HAP-1 (cell line): ENCODE measurements at regions not wholly inside any gene's neighbourhood (a gene's known extent, or its start where the extent isn't known, plus 50 kb on each side); places are given as distances from the start of the nearest gene placed in this dataset.

Source experiments
- DNase-seq, 2 experiments: peaks; one replicate each; pipeline ENCODE4 v3.0.0-alpha.2; 2016 to 2020; ENCODE audit warnings: low spot score in 2 of 2
- H3K27me3 ChIP-seq: fragments of 250-450 bp; sonication (Bioruptor Pico); 2 replicates; pipeline ENCODE4 v1.5.1; 2020; ENCODE audit warnings: low read depth, mild to moderate bottlenecking, moderate library complexity
- H3K36me3 ChIP-seq: fragments of 250-450 bp; sonication (Bioruptor Pico); replicated peaks from 2 replicates; pipeline ENCODE4 v1.5.1; 2020; ENCODE audit warnings: mild to moderate bottlenecking
- H3K4me1 ChIP-seq: fragments of 250-450 bp; sonication (Bioruptor Pico); 2 replicates; pipeline ENCODE4 v1.5.1; 2020; ENCODE audit warnings: mild to moderate bottlenecking
- H3K4me3 ChIP-seq: fragments of 250-450 bp; sonication (Bioruptor Pico); 2 replicates; pipeline ENCODE4 v1.5.1; 2020; ENCODE audit warnings: mild to moderate bottlenecking, moderate library complexity
- H3K9me3 ChIP-seq: fragments of 250-450 bp; sonication (Bioruptor Pico); 2 replicates; pipeline ENCODE4 v1.5.1; 2020; ENCODE audit warnings: mild to moderate bottlenecking, moderate library complexity
- in situ Hi-C: fragments of 300-500 bp; cut with MboI; formaldehyde crosslinking; loops from 3 replicates; pipeline ENCODE4 v1.14.3; 2020; ENCODE audit warnings: low sequenced_read_pairs, inconsistent platforms, mixed read lengths

DNA sequence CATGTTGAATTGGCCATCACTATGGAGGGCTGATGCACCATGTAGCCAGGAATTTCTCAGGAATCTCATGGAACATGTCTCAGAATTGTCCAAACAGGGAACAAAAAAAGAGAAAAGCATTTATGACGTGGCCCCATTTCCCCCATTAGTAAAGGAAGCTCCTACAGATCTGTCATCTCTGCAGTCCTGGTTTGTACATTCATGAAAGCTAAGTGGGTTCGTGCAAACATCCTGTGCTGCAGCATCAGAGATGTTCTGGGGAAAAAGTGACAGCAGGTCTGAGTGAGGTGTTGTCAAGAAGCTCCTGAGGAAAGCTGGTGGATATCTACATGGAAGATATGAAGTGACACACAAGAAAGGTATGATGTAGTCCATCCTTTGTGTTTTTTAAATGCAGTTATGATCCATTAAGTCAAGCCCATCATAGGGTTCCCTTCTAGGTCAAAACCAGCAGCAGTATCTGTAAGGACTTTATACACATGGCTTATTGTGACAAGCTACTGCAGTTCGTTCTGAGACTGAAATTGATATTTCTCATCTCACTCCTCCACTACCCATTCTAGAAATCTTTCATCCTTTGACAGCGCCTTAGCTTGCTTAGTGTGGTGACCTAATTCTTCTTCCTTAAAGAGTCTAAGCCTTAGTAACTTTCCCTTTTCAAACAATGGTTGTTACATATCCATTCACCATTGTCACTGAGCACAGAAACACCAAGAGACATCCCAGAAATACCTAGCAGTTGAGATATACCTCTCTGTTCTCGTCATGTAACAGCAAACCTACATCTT, 200.0 kb upstream of the TCF21 start:
- H3K9me3 ChIP-seq = no peaks in the 10 kb centered on the region
- DNase-seq = no peak
- peaks cover 2% of the 10 kb centered on the region for H3K27me3 ChIP-seq
- in situ Hi-C loops = no loop called here
- no peaks in the 10 kb centered on the region for H3K4me1 ChIP-seq
- no peak overlapping the region for H3K4me3 ChIP-seq
- no peaks in the 10 kb centered on the region for H3K36me3 ChIP-seq

DNA sequence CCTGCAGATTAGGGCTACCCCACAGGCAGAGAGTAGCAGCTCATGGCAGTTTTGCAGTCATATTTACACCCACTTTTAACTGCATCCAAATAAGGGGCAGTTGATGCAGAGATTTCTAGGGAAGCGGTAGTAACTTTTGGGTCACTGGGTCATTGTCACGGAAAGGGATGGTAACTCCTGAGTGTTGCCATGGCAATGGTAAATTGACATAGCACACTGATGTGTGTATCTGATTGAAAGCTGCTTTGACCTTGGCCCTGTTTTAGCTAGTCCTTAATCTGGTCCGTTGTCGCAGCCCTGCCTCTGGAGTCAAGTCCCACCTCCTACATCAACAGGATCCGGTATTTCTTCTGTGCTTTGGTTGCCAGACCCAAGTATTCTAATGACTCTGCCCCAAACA, 199.1 kb upstream of the TCF21 start:
- H3K27me3 ChIP-seq = peaks cover 2% of the 10 kb centered on the region
- DNase-seq = no peak
- in situ Hi-C loops = no loop called here
- no peaks in the 10 kb centered on the region for H3K4me1 ChIP-seq
- no peaks in the 10 kb centered on the region for H3K9me3 ChIP-seq
- no peaks in the 10 kb centered on the region for H3K36me3 ChIP-seq
- no peak overlapping the region for H3K4me3 ChIP-seq

DNA sequence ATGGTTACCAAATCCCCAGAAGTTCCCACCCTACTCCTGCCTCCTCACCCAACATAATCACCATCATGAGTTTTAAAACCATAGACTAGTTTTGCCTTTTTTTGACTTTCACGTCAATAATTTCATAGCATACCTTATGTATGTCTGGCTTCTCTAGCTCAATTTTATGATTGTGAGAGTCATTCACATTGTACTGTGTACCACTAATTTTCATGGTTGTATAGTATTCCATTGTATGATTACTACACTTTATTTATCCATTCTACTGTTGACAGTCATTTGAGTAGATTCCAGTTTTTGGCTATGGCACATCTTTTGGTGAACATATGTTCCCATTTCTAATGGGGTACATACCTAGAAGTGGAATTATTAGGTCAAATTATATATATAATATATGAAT, 195.3 kb upstream of the TCF21 start:
- no peak for DNase-seq
- H3K27me3 ChIP-seq = no peaks in the 10 kb centered on the region; the same call in 1 of the 2 replicates
- in situ Hi-C loops = no loop called here
- H3K9me3 ChIP-seq = no peaks in the 10 kb centered on the region
- H3K4me3 ChIP-seq = no peak overlapping the region
- H3K4me1 ChIP-seq = no peaks in the 10 kb centered on the region
- no peaks in the 10 kb centered on the region for H3K36me3 ChIP-seq

DNA sequence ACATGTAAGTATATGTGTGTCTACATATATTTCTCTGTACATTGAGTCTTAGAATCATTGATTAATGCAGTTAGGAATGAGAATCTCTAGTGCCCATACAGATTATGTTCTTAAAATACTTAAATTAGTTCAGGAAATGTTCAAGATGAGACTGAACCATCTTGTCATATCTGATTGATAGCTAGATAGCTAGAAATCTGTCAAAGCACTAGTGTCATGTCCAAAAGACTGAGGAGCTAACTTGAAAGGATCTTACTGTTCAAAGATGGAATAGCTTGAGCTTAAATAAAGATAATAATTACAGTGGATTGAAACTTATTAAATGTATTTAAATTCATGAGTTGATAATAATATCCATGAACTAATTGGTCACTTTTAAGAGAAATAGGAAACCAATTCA, 191.7 kb upstream of the TCF21 start:
- in situ Hi-C loops = no loop called here
- Histone ChIP-seq H3K36me3 (no peaks in the 10 kb centered on the region), H3K9me3 (no peaks in the 10 kb centered on the region), H3K4me3 (no peak overlapping the region), H3K4me1 (no peaks in the 10 kb centered on the region), H3K27me3 (no peaks in the 10 kb centered on the region)
- no peak for DNase-seq

DNA sequence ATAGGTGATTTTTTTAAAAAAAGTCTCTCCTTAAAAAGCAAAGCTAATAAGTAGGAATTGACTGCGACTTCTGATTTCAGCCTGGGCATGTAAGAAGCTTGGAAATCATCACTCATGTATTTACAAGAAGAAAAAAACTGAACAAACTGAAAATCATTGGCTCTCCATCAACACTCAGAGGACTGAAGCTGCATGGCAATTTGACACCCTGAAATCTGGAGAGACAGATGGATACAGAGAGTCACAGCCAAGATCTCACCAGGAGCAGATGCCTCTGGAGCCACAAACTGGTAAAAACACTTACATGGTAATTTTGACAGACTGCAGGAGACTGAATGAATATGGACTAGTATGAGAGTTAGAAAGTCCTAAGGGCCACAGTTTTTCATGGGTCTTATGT, 191.2 kb upstream of the TCF21 start:
- H3K4me1 ChIP-seq = no peaks in the 10 kb centered on the region
- in situ Hi-C loops = no loop called here
- H3K4me3 ChIP-seq = no peak overlapping the region
- no peaks in the 10 kb centered on the region for H3K36me3 ChIP-seq
- DNase-seq = no peak
- H3K9me3 ChIP-seq = no peaks in the 10 kb centered on the region
- H3K27me3 ChIP-seq = no peaks in the 10 kb centered on the region

DNA sequence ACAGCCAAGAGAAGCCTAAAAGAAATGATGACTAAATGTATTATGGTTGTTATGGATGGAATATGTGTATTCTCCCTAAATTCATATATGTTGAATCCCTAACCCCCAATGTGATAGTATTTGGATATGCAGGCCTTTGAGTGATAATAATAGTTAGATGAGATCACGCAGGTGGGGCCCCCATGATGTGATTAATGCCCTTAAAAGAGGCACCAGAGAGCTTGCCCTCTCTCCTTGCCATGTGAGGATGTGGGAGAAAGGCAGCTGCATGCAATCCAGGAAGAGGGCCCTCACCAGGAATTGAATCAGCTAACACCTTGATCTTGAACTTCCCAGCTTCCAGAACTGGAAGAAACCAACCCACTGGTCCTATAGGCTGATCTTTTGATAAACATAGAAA, 190.6 kb upstream of the TCF21 start:
- no peaks in the 10 kb centered on the region for H3K36me3 ChIP-seq
- in situ Hi-C loops = no loop called here
- DNase-seq = no peak
- H3K4me3 ChIP-seq = no peak overlapping the region
- H3K27me3 ChIP-seq = no peaks in the 10 kb centered on the region
- H3K9me3 ChIP-seq = no peaks in the 10 kb centered on the region
- no peaks in the 10 kb centered on the region for H3K4me1 ChIP-seq

DNA sequence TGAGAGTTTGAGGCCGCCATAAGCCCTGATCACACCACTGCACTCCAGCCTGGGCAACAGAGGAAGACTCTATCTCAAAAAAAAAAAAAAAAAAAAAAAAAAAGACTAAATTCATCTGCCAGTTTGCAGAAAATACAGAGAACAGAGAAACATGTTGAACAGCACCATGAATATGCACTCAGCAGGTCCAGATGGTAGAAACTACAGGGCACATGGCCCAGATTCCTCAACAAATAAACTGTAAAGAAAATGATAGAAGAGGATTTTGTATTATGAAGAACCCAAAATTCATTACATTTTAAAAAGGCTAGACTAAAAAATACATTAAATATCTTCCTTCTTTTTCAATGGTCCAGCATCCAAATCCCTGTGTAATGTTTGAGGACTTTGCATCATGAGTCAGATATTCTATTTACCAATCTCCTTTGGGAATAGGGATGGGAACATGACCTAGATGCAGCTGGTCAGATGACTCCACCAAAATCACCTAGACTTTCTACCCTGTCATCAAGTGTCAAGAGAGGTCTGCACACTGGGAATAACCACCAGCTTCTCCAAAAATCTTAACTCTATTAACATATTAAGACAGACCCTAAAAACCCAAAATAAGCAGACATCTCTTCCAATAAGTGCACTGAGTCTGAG, 189.1 kb upstream of the TCF21 start:
- in situ Hi-C loops = no loop called here
- H3K27me3 ChIP-seq = no peaks in the 10 kb centered on the region
- no peaks in the 10 kb centered on the region for H3K9me3 ChIP-seq
- no peaks in the 10 kb centered on the region for H3K36me3 ChIP-seq
- H3K4me3 ChIP-seq = no peak overlapping the region
- H3K4me1 ChIP-seq = no peaks in the 10 kb centered on the region
- no peak for DNase-seq

DNA sequence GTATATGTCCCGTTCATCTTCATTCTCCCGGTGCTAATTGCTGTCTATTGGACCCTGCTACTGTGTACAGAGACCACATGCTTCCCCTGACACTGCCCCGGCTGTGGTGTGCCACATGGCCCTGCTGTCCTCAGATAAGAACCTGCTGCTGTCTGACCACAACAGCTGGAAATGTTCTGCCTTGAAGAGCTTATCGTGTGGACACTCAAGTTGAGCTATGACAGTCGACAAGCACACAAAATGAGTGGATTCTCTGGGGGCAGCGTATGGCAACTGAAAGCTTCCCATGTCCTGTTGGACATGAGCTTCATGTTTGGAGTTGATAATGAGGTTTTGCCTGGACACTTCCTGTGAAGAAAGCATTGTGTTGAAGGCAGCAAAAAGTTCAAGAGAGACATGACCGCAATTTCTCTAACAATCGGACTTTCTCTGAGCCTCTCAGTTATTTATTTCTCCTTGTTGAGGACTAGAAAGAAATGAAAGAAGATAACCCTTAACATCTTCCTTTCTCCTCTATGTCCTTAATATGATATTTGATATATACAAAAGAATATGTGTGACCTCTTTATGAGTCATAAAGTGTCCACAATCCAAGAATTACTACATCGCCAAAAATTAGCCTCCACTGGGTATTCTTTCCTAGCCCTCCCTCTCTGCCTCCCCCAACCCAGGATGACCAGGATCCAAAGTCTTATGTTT, 187.1 kb upstream of the TCF21 start:
- in situ Hi-C loops = no loop called here
- H3K36me3 ChIP-seq = no peaks in the 10 kb centered on the region
- DNase-seq = no peak

DNA sequence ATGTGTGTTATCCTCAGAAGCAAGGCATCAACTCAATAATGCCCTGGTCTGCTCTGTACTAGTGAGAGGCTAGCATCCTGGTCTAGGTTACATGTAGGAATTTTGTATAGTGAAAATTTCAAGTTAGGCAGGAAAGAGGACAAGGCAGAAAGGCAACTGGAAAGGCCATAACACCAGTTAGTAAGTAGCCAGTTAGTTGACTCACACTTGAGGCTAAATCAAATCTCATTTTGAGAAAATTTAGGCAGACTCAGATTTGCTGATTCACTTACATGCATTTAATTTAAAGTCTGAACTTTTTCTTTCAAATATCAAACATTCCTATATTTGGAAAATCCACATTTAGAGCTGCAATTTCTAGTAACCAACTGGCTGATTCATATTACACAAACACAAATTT, 184.5 kb upstream of the TCF21 start:
- no peak for DNase-seq
- Histone ChIP-seq H3K4me1 (no peaks in the 10 kb centered on the region), H3K9me3 (no peaks in the 10 kb centered on the region), H3K36me3 (no peaks in the 10 kb centered on the region), H3K4me3 (no peak overlapping the region), H3K27me3 (no peaks in the 10 kb centered on the region)
- in situ Hi-C loops = no loop called here

More for the DNA sequence above, 187.1 kb upstream of the TCF21 start:
- Histone ChIP-seq H3K4me3 (no peak overlapping the region), H3K4me1 (no peaks in the 10 kb centered on the region), H3K27me3 (no peaks in the 10 kb centered on the region), H3K9me3 (no peaks in the 10 kb centered on the region)

DNA sequence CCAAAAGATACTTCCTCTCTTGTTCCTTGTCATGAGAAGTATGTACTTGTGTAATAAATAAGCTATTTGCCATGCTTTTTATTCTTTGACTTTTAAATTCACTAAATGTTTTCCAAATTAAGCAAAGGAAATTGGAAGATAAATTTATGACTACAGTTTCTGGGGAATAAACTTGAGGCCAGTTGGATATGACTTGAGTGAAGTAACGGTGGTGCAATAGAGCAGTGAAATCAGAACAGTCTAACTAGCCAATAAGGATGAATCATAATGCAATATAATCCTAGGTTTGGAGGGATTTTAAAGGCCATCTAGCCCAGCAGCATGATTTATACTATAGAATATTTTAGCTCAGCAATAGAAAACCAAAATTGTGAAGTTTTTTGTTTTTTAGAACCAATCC, 183.8 kb upstream of the TCF21 start:
- H3K27me3 ChIP-seq = no peaks in the 10 kb centered on the region
- DNase-seq = no peak
- no peaks in the 10 kb centered on the region for H3K9me3 ChIP-seq
- in situ Hi-C loops = no loop called here
- H3K4me3 ChIP-seq = no peak overlapping the region
- no peaks in the 10 kb centered on the region for H3K36me3 ChIP-seq
- H3K4me1 ChIP-seq = no peaks in the 10 kb centered on the region

DNA sequence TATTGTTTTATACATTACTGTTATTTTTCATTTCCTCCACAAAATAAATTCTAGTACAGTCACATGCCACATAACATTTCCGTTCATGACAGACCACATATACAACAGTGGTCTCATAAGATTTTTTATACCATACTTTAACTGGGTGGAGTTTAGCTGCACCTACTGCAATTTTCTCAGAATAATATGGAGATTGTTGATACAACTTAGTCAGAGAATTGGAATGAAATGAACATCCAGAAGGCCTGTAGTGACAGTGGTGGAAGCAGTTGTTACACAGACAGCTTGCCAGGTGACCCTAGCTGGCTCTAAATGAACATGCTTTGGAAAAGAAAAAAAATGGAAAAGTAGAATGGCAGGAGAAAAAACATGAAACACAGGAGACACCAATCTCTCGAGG, 183.2 kb upstream of the TCF21 start:
- Histone ChIP-seq H3K36me3 (no peaks in the 10 kb centered on the region), H3K4me3 (no peak overlapping the region), H3K4me1 (no peaks in the 10 kb centered on the region), H3K27me3 (no peaks in the 10 kb centered on the region), H3K9me3 (no peaks in the 10 kb centered on the region)
- in situ Hi-C loops = no loop called here
- DNase-seq = no peak

DNA sequence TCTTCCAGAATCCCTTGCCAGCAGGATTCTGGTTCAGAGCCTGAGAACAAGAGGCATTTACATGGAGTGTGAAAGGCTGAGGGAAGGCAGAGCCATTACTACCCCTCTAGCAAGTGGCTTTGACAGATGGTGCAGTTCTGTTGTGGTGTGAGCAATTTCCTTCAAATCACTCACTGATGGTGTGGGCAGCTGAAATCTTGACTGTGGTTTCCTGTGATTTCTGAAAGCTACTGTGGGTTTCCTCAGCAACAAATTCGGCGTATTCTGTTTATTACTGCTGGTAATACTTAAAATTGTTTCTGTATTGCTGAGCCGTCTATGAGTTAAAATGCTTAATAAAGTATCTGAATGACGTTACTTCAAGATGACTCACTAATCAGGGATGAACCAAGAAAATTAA, 181.5 kb upstream of the TCF21 start:
- DNase-seq = no peak
- H3K4me3 ChIP-seq = no peak overlapping the region
- no peaks in the 10 kb centered on the region for H3K27me3 ChIP-seq
- no peaks in the 10 kb centered on the region for H3K4me1 ChIP-seq
- no peaks in the 10 kb centered on the region for H3K9me3 ChIP-seq
- in situ Hi-C loops = no loop called here
- no peaks in the 10 kb centered on the region for H3K36me3 ChIP-seq

DNA sequence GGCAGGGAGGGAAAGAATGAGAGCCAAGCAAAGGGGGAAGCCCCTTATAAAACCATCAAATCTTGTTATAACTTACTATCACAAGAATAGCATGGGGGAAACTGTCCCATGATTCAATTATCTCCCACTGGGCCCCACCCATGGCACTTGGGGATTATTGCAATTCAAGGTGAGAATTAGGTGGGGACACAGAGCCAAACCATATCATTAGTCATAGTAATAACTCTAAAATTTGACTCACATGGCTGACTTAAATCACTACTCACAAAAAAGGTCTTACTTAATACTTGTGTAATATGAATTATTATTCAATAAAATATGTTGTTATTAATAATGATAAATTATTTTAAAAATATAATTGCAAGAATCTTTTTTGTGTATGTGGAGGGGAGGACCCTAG, 178.1 kb upstream of the TCF21 start:
- Histone ChIP-seq H3K36me3 (no peaks in the 10 kb centered on the region), H3K4me3 (no peak overlapping the region), H3K4me1 (no peaks in the 10 kb centered on the region), H3K27me3 (no peaks in the 10 kb centered on the region), H3K9me3 (no peaks in the 10 kb centered on the region)
- no peak for DNase-seq
- in situ Hi-C loops = no loop called here

DNA sequence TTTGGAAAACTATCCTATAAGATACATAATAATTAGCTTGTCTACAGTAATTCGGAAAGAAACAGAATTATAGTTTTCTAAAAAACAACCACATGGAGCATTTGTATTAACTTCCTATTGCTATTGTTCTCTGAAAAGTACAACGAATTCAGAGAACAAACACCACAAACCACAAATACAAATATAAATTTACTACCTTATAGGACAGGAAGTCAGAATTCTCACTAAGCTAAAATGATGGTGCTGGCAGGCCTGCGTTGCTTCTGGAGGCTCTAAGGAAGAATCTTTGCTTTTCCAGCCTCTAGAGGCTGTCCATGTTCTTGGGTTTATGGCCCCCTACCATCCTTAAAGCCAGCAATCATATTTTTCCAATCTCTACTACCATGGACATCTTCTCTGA, 173.6 kb upstream of the TCF21 start:
- Histone ChIP-seq H3K36me3 (no peaks in the 10 kb centered on the region), H3K4me3 (no peak overlapping the region), H3K4me1 (no peaks in the 10 kb centered on the region), H3K9me3 (no peaks in the 10 kb centered on the region), H3K27me3 (peaks cover 5% of the 10 kb centered on the region; the same call in 1 of the 2 replicates)
- DNase-seq = no peak
- in situ Hi-C loops = no loop called here
